Panc1 (cell line): ENCODE measurements at regions not wholly inside any gene's neighbourhood (a gene's known extent, or its start where the extent isn't known, plus 50 kb on each side); places are given as distances from the start of the nearest gene placed in this dataset.
"Not testable (repeated sequence)": the region's sequence is repeated elsewhere in the genome, so short reads cannot be mapped to it uniquely, and the experiment has no call there.

Experiments used
- ATAC-seq: fragments of 200-7000 bp; cut with Tn5 transposase; 2 replicates; pipeline ENCODE4 v1.9.1; 2020; ENCODE audit warnings: mild to moderate bottlenecking, moderate library complexity
- BruUV-seq: library from RNA; stranded (reverse); fragments of 400-500 nt; replicated peaks from 2 replicates; lab custom pipeline; 2021; lab: Mats Ljungman, UMichigan
- CTCF ChIA-PET: fragments of 300-600 bp; sonication (Branson Sonifier 250); formaldehyde crosslinking; loops from one replicate; lab custom pipeline; 2022; ENCODE audit warnings: antibody characterized with exemption; lab: Charles Lee
- POLR2A ChIA-PET: fragments of 300-600 bp; sonication (Branson Sonifier 250); formaldehyde crosslinking; loops from one replicate; lab custom pipeline; 2022; ENCODE audit warnings: antibody characterized with exemption; lab: Charles Lee
- DNase-seq: peaks from one replicate; pipeline ENCODE4 v3.0.0-alpha.2; 2010; ENCODE audit warnings: low read depth, low spot score
- H3K27ac ChIP-seq: 2 replicates; pipeline ENCODE4 v1.5.1; 2011; ENCODE audit warnings: mild to moderate bottlenecking, low read length, inconsistent platforms
- H3K27me3 ChIP-seq: fragments of 200-500 bp; sonication (Bioruptor generic); 2 replicates; pipeline ENCODE4 v1.6.0; 2014; ENCODE audit warnings: low read length, inconsistent platforms; ENCODE audit not compliant: control insufficient read depth, insufficient read depth
- H3K36me3 ChIP-seq: fragments of 200-500 bp; sonication (Bioruptor generic); 2 replicates; pipeline ENCODE4 v1.5.1; 2014; ENCODE audit warnings: inconsistent platforms, mild to moderate bottlenecking, low read length, moderate library complexity; ENCODE audit not compliant: control insufficient read depth, insufficient read depth
- H3K4me1 ChIP-seq: 2 replicates; pipeline ENCODE4 v1.5.1; 2011; ENCODE audit warnings: inconsistent platforms, mild to moderate bottlenecking, low read length, moderate library complexity; ENCODE audit not compliant: control insufficient read depth, insufficient read depth
- H3K4me3 ChIP-seq, 2 experiments: 2 replicates each; pipeline ENCODE4 v1.5.1; 2011 to 2012; ENCODE audit warnings: low read depth in 2 of 2, low read length in 2 of 2, mild to moderate bottlenecking in 2 of 2, inconsistent platforms in 1 of 2, moderate library complexity in 1 of 2
- H3K9me3 ChIP-seq: fragments of 200-500 bp; sonication (Bioruptor generic); 2 replicates; pipeline ENCODE4 v1.5.1; 2014; ENCODE audit warnings: low read depth, mild to moderate bottlenecking, inconsistent platforms, low read length, moderate library complexity; ENCODE audit not compliant: control insufficient read depth, insufficient read depth
- POLR2AphosphoS5 ChIP-seq: IDR thresholded peaks from 2 replicates; pipeline ENCODE4 v1.6.1; 2012; ENCODE audit warnings: mild to moderate bottlenecking, low read depth, low read length, moderate library complexity
- SIN3A ChIP-seq: IDR thresholded peaks from 2 replicates; pipeline ENCODE4 v1.6.1; 2012; ENCODE audit warnings: low read depth, mild to moderate bottlenecking, low read length, moderate library complexity, borderline replicate concordance; ENCODE audit not compliant: insufficient read depth
- TCF7L2 ChIP-seq: IDR thresholded peaks from 2 replicates; pipeline ENCODE4 v1.6.1; 2011; ENCODE audit warnings: mild to moderate bottlenecking, low read depth, low read length, inconsistent platforms
- in situ Hi-C: cut with HindIII; loops from 2 replicates; pipeline ENCODE4 v1.10.0; 2016; ENCODE audit warnings: low sequenced_read_pairs, low pct_unique_long_range_greater_than_20kb
- intact Hi-C: fragments of 100-400 bp; cut with micrococcal nuclease; formaldehyde crosslinking; loops from one replicate; pipeline ENCODE4 v1.10.0; 2022; ENCODE audit not compliant: unreplicated experiment
- TF ChIP-seq, protein P1 (sequence below), 2 experiments: IDR thresholded peaks; 2 replicates each; pipeline ENCODE4 v1.6.1; 2011 to 2012; ENCODE audit warnings: low read depth in 2 of 2, control low read depth in 1 of 2, low read length in 1 of 2, mild to moderate bottlenecking in 1 of 2, moderate library complexity in 1 of 2; ENCODE audit not compliant: insufficient read depth in 1 of 2
- TF ChIP-seq, protein P2 (sequence below): fragments of 450-650 bp; IDR thresholded peaks from 2 replicates; pipeline ENCODE4 v1.5.1; 2017; ENCODE audit warnings: mild to moderate bottlenecking

DNA sequence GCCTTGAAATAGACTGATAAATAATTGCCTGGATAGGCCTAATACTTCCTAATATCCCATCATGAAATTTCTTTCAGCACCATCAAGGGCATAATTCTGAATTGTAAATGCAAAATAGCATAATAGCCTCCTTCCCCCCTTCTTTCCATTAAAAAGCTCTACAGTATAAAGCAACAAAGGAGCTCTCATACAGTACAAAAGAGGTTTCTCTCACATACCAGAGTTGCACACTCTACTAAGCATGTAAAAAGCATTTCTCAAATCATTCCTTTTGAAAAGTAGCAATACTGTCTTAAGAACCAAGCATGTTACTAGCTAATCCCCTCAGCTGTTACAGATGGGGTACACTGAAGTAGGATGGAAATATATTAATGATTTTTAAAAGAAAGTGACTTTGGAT is 509.0 kb downstream of the KLHL13 start:
- Histone ChIP-seq H3K4me3 (no peak overlapping the region), H3K4me1 (no peaks in the 10 kb centered on the region), H3K36me3 (no peaks in the 10 kb centered on the region), H3K27ac (no peak overlapping the region), H3K9me3 (no peaks in the 10 kb centered on the region), H3K27me3 (no peaks in the 10 kb centered on the region)
- ATAC-seq: no peak
- no TSS peak for BruUV-seq
- in situ Hi-C loops: no loop called here
- POLR2A ChIA-PET: no interaction called here
- DNase-seq: no peak
- CTCF ChIA-PET: no interaction called here
- TF ChIP-seq SIN3A (no peak), TCF7L2 (no peak), POLR2AphosphoS5 (no peak)
- TF ChIP-seq, protein P1, sequence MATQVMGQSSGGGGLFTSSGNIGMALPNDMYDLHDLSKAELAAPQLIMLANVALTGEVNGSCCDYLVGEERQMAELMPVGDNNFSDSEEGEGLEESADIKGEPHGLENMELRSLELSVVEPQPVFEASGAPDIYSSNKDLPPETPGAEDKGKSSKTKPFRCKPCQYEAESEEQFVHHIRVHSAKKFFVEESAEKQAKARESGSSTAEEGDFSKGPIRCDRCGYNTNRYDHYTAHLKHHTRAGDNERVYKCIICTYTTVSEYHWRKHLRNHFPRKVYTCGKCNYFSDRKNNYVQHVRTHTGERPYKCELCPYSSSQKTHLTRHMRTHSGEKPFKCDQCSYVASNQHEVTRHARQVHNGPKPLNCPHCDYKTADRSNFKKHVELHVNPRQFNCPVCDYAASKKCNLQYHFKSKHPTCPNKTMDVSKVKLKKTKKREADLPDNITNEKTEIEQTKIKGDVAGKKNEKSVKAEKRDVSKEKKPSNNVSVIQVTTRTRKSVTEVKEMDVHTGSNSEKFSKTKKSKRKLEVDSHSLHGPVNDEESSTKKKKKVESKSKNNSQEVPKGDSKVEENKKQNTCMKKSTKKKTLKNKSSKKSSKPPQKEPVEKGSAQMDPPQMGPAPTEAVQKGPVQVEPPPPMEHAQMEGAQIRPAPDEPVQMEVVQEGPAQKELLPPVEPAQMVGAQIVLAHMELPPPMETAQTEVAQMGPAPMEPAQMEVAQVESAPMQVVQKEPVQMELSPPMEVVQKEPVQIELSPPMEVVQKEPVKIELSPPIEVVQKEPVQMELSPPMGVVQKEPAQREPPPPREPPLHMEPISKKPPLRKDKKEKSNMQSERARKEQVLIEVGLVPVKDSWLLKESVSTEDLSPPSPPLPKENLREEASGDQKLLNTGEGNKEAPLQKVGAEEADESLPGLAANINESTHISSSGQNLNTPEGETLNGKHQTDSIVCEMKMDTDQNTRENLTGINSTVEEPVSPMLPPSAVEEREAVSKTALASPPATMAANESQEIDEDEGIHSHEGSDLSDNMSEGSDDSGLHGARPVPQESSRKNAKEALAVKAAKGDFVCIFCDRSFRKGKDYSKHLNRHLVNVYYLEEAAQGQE (IDR thresholded peaks at IDR 0.05; ENCODE audit: insufficient read depth in 1 of 2, low read depth in 2 of 2, low read length in 1 of 2): no peak
- TF ChIP-seq, protein P2, sequence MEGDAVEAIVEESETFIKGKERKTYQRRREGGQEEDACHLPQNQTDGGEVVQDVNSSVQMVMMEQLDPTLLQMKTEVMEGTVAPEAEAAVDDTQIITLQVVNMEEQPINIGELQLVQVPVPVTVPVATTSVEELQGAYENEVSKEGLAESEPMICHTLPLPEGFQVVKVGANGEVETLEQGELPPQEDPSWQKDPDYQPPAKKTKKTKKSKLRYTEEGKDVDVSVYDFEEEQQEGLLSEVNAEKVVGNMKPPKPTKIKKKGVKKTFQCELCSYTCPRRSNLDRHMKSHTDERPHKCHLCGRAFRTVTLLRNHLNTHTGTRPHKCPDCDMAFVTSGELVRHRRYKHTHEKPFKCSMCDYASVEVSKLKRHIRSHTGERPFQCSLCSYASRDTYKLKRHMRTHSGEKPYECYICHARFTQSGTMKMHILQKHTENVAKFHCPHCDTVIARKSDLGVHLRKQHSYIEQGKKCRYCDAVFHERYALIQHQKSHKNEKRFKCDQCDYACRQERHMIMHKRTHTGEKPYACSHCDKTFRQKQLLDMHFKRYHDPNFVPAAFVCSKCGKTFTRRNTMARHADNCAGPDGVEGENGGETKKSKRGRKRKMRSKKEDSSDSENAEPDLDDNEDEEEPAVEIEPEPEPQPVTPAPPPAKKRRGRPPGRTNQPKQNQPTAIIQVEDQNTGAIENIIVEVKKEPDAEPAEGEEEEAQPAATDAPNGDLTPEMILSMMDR: no peak
- intact Hi-C loops: no loop called here

DNA sequence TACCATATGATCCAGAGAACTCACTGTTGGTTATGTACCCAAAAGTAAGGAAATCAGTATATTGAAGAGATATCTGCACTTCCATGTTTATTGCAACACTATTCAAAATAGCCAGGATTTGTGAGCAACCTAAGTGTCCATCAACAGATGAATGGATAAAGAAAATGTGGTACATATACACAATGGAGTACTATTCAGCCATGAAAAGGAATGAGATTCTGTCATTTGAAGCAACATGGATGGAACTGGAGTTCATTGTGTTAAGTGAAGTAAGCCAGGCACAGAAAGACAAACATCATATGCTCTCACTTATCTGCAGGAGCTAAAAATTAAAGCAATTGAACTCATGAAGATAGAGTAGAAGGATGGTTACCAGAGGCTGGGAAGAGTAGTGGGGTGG is 510.5 kb downstream of the KLHL13 start:
- intact Hi-C loops, in situ Hi-C loops, H3K9me3 ChIP-seq, BruUV-seq, DNase-seq, H3K4me3 ChIP-seq, H3K27me3 ChIP-seq, H3K36me3 ChIP-seq, POLR2A ChIA-PET, H3K27ac ChIP-seq, ATAC-seq, CTCF ChIA-PET, H3K4me1 ChIP-seq: not testable (repeated sequence)

DNA sequence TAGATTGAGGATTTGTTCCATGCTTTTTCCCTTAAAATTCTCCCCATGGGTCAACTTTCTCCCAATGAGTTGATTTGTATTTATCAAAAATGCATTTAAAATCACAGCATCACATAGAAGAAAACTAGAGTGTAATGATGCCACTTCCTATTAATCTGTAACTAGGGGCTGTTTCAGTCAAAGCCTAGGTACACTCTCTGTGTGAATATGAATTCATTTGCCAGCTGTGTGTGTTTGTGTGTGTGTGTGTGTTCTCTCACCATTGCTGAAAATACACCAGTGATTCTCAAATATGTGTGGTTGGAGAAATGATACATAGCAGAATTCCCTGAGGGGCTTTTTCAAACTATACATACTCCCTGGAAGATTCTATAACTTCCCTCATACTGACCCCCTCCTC is 546.5 kb downstream of the KLHL13 start:
- no peaks in the 10 kb centered on the region for H3K4me1 ChIP-seq
- no peak overlapping the region for H3K27ac ChIP-seq
- in situ Hi-C loops: no loop called here
- H3K9me3 ChIP-seq: no peaks in the 10 kb centered on the region
- no peaks in the 10 kb centered on the region for H3K36me3 ChIP-seq
- no peak overlapping the region for H3K4me3 ChIP-seq
- no peak for ATAC-seq
- CTCF ChIA-PET: no interaction called here
- TF ChIP-seq SIN3A (no peak), POLR2AphosphoS5 (no peak), TCF7L2 (no peak)
- TF ChIP-seq, protein P2: no peak
- TF ChIP-seq, protein P1 (IDR thresholded peaks at IDR 0.05; ENCODE audit: insufficient read depth in 1 of 2, low read depth in 2 of 2, low read length in 1 of 2): no peak
- H3K27me3 ChIP-seq: no peaks in the 10 kb centered on the region
- intact Hi-C loops: no loop called here
- DNase-seq: no peak
- POLR2A ChIA-PET: no interaction called here
- BruUV-seq: no TSS peak
